ENCODE measurements at regions not wholly inside any gene's neighbourhood (a gene's known extent, or its start where the extent isn't known, plus 50 kb on each side); places are given as distances from the start of the nearest gene placed in this dataset.

DNA sequence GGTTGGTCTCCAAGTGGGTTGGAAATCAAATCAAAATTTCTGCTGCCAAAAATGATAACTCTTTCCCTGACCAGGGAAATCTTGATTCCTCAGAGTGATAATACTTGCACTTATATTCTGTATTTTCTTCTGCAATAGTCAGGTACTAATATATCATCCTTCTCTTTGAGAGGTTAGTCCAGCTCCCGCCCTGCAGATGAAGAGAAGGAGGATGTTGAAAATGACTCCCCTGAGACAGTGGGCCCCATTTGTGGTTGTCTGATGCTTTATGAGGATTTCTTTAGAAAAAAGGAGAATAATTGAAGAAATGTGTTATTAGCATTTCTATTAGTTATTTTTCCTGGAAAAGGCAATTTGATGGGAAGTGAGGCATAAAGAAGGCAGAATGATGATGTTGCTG is 213.0 kb downstream of the SEC23IP start:
- TF ChIP-seq, protein P1, sequence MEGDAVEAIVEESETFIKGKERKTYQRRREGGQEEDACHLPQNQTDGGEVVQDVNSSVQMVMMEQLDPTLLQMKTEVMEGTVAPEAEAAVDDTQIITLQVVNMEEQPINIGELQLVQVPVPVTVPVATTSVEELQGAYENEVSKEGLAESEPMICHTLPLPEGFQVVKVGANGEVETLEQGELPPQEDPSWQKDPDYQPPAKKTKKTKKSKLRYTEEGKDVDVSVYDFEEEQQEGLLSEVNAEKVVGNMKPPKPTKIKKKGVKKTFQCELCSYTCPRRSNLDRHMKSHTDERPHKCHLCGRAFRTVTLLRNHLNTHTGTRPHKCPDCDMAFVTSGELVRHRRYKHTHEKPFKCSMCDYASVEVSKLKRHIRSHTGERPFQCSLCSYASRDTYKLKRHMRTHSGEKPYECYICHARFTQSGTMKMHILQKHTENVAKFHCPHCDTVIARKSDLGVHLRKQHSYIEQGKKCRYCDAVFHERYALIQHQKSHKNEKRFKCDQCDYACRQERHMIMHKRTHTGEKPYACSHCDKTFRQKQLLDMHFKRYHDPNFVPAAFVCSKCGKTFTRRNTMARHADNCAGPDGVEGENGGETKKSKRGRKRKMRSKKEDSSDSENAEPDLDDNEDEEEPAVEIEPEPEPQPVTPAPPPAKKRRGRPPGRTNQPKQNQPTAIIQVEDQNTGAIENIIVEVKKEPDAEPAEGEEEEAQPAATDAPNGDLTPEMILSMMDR (IDR thresholded peaks at IDR 0.05) = no peak
- no peak for TF ChIP-seq POLR2AphosphoS5 (IDR thresholded peaks at IDR 0.05; ENCODE audit: low read depth, low read length)
- TF ChIP-seq SIN3A (IDR thresholded peaks at IDR 0.05; ENCODE audit: borderline replicate concordance, insufficient read depth, low read depth, low read length) = no peak
